ENCODE measurements at regions not wholly inside any gene's neighbourhood (a gene's known extent, or its start where the extent isn't known, plus 50 kb on each side); places are given as distances from the start of the nearest gene placed in this dataset.

GRCh38 chr11:70872955-70873735, 379.2 kb downstream of the SHANK2 start:
- H4K20me1 ChIP-seq (replicated peaks; ENCODE audit: insufficient read depth), result peaks cover 13% of the 10 kb centered on the region
- peaks cover 54% of the 10 kb centered on the region for H3K4me1 Mint-ChIP-seq
- peak; percentile 83 for DNase-seq (ENCODE audit: low spot score)
- H3K4me1 ChIP-seq (ENCODE audit: insufficient read depth), result peaks cover 16% of the 10 kb centered on the region
- no peaks in the 10 kb centered on the region for H3K9me2 ChIP-seq (ENCODE audit: insufficient read depth)
- H3F3A ChIP-seq (replicated peaks; ENCODE audit: low read depth), result no peaks in the 10 kb centered on the region
- H3K27me3 Mint-ChIP-seq (ENCODE audit: insufficient read depth, low read depth, poor library complexity), result peaks cover 14% of the 10 kb centered on the region
- H3K4me2 ChIP-seq, result peak overlapping the region; percentile 5; the same call in 1 of the 2 replicates
- no peak overlapping the region; the same call in 2 of the 3 replicates for H3K4me3 Mint-ChIP-seq
- H3K27me3 ChIP-seq (ENCODE audit: insufficient read depth), result no peaks in the 10 kb centered on the region
- H2AFZ ChIP-seq, result no peak overlapping the region
- no peaks in the 10 kb centered on the region; the same call in 2 of the 3 replicates for H3K36me3 Mint-ChIP-seq (ENCODE audit: low read depth)
- 0 out of 2 replicates have a peak overlapping the region, but pooled peaks have one; percentile 16 for H3K27ac ChIP-seq (ENCODE audit: low read depth)
- TF ChIP-seq, protein P1, sequence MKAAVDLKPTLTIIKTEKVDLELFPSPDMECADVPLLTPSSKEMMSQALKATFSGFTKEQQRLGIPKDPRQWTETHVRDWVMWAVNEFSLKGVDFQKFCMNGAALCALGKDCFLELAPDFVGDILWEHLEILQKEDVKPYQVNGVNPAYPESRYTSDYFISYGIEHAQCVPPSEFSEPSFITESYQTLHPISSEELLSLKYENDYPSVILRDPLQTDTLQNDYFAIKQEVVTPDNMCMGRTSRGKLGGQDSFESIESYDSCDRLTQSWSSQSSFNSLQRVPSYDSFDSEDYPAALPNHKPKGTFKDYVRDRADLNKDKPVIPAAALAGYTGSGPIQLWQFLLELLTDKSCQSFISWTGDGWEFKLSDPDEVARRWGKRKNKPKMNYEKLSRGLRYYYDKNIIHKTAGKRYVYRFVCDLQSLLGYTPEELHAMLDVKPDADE (IDR thresholded peaks at IDR 0.05), result peak; percentile 51; the same call in 1 of the 2 replicates
- TF ChIP-seq REST (IDR thresholded peaks at IDR 0.05; ENCODE audit: unreplicated experiment), result no peak
- TF ChIP-seq ZNF114 (CRISPR knock-in tag; IDR thresholded peaks at IDR 0.05), result no peak
- TF ChIP-seq CREB1 (CRISPR knock-in tag; IDR thresholded peaks at IDR 0.05; ENCODE audit: low read depth), result no peak
- peak; percentile 49 for TF ChIP-seq JUNB (IDR thresholded peaks at IDR 0.05; ENCODE audit: unreplicated experiment)
- no peaks in the 10 kb centered on the region for H3K9me3 Mint-ChIP-seq
- peak overlapping the region; percentile 64 for H3K27ac Mint-ChIP-seq
- H3K4me3 ChIP-seq, result no peak overlapping the region
- no peaks in the 10 kb centered on the region; the same call in 1 of the 2 replicates for H3K79me2 ChIP-seq (replicated peaks; ENCODE audit: insufficient read depth)
- H3K36me3 ChIP-seq (ENCODE audit: insufficient read depth), result no peaks in the 10 kb centered on the region
- ATAC-seq, result peak; percentile 85

DNA sequence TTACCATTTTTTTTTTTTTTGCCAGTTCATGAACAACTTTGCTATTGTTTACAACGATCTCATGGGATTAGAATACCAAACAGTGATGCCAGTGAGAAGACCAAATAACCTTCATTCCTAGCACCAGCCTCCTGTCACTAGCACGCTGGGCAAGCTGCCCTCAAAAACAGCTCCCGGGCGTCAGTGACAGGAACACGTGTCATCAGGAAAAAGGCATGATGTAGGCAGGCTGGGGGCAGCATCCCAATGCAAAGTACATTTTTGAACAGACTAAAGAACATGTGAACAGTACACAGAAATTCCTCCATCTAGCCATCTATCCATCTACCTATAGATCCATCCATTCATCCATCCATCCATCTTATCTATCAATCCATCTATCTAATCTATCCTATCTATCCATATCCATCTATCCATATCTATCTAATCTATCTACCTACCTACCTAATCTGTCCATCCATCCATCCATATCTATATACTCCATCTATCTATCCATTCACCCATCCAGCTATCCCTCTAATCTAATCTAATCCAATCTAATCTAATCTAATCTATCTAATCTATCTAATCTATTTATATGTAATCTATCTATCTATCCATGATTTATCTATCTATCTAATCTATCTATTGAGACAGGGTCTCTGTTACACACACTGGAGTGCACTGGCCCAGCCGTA, 378.5 kb downstream of the SHANK2 start:
- Histone ChIP-seq H3K79me2 (replicated peaks; ENCODE audit: insufficient read depth) (no peaks in the 10 kb centered on the region; the same call in 1 of the 2 replicates), H3K36me3 (ENCODE audit: insufficient read depth) (no peaks in the 10 kb centered on the region), H3K4me2 (peak overlapping the region; percentile 5; the same call in 1 of the 2 replicates), H3K4me1 (ENCODE audit: insufficient read depth) (peaks cover 16% of the 10 kb centered on the region), H4K20me1 (replicated peaks; ENCODE audit: insufficient read depth) (peaks cover 10% of the 10 kb centered on the region), H3K27ac (ENCODE audit: low read depth) (0 out of 2 replicates have a peak overlapping the region, but pooled peaks have one; percentile 16), H3F3A (replicated peaks; ENCODE audit: low read depth) (no peaks in the 10 kb centered on the region), H3K4me3 (no peak overlapping the region), H2AFZ (no peak overlapping the region), H3K9me2 (ENCODE audit: insufficient read depth) (no peaks in the 10 kb centered on the region), H3K27me3 (ENCODE audit: insufficient read depth) (no peaks in the 10 kb centered on the region)
- DNase-seq (ENCODE audit: low spot score), result no peak
- TF ChIP-seq EZH2phosphoT487 (IDR thresholded peaks at IDR 0.05; ENCODE audit: unreplicated experiment), result no peak
- TF ChIP-seq ZNF331 (CRISPR knock-in tag; IDR thresholded peaks at IDR 0.05; ENCODE audit: low read depth), result no peak
- no peak for TF ChIP-seq NANOG (IDR thresholded peaks at IDR 0.05; ENCODE audit: borderline replicate concordance)
- TF ChIP-seq CREB1 (CRISPR knock-in tag; IDR thresholded peaks at IDR 0.05; ENCODE audit: low read depth), result no peak
- TF ChIP-seq, protein P2, sequence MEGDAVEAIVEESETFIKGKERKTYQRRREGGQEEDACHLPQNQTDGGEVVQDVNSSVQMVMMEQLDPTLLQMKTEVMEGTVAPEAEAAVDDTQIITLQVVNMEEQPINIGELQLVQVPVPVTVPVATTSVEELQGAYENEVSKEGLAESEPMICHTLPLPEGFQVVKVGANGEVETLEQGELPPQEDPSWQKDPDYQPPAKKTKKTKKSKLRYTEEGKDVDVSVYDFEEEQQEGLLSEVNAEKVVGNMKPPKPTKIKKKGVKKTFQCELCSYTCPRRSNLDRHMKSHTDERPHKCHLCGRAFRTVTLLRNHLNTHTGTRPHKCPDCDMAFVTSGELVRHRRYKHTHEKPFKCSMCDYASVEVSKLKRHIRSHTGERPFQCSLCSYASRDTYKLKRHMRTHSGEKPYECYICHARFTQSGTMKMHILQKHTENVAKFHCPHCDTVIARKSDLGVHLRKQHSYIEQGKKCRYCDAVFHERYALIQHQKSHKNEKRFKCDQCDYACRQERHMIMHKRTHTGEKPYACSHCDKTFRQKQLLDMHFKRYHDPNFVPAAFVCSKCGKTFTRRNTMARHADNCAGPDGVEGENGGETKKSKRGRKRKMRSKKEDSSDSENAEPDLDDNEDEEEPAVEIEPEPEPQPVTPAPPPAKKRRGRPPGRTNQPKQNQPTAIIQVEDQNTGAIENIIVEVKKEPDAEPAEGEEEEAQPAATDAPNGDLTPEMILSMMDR (conservative IDR thresholded peaks at IDR 0.05; ENCODE audit: low read depth in 2 of 2), result no peak
- no peak for TF ChIP-seq REST (IDR thresholded peaks at IDR 0.05; ENCODE audit: unreplicated experiment)
- H3K9me3 Mint-ChIP-seq, result no peaks in the 10 kb centered on the region
- H3K36me3 Mint-ChIP-seq (ENCODE audit: low read depth), result no peaks in the 10 kb centered on the region; the same call in 2 of the 3 replicates
- ATAC-seq, result no peak
- H3K4me1 Mint-ChIP-seq, result peaks cover 59% of the 10 kb centered on the region
- H3K27me3 Mint-ChIP-seq (ENCODE audit: insufficient read depth, low read depth, poor library complexity), result peaks cover 12% of the 10 kb centered on the region
- H3K4me3 Mint-ChIP-seq, result peak overlapping the region; percentile 6; the same call in 1 of the 3 replicates
- H3K27ac Mint-ChIP-seq, result no peak overlapping the region

All from GM23338 (cell line).